NCI-H82 (cell line): ENCODE measurements at regions not wholly inside any gene's neighbourhood (a gene's known extent, or its start where the extent isn't known, plus 50 kb on each side); places are given as distances from the start of the nearest gene placed in this dataset.
A peak's percentile ranks its signal among the peaks of the same experiment; 100 is the strongest.
"Not testable (repeated sequence)": the region's sequence is repeated elsewhere in the genome, so short reads cannot be mapped to it uniquely, and the experiment has no call there.

Source experiments
- DNase-seq: peaks from one replicate; lab custom pipeline; 2025; lab: John Stamatoyannopoulos, UW

GRCh38 chr10:37576154-37576553, 281.3 kb downstream of the ZNF248 start:
- no peak for DNase-seq

DNA sequence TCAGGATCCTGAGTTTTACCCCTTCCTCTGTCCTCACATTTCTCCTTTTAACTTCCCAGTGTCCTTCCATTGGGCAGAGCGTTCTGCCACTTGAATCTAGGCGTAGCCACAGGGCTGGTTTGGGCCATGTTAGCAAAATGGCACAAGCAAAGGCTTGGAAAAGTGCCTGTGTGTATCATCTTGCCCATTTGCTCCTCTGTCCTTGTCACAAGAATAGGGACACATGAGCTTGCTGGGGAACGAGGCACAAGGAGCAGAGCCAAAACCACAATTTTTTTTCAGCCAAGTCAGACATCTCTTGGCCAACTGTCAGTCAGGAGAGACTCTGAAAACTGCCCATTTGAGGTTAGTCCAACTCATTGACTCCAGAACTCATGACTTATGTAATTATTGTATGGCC, 285.2 kb downstream of the ZNF248 start:
- DNase-seq = no peak

DNA sequence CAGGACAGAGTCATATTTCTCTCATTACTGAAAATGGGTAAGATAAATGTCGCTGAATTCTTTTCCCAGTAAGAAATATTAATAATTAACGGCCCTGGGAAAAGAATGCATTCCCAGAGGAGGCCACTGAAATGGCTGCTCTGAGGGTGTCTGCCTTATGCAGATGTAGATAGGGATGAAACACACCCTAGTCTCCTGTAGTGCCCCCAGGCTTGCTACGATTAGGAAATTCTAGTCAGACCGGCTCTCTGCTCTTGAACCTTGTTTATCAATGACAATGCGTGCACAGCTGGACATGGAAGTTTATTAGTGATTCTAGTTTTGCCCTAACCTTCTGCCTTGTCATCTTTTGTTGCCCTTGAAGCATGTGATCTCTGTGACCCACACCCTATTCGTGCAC, 291.1 kb downstream of the ZNF248 start:
- DNase-seq = peak; percentile 6

DNA sequence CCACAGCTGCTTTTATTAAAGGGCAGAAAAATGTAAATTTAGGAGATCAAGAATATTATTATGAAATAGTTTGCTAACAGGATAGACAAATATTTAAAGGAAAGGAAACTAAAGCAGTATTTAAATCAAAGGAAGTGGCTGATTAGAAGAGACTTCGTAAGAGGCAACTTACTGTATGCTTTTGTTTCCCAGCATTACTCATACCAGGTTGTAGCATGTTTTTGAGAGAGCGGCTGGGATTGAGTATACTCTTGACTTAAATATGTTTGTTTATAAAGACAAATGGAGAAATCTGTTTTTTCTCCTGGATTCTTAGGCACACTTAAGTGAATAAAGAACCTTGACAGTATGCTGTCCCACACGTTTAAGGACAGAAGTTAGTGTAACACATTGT, 293.7 kb downstream of the ZNF248 start:
- no peak for DNase-seq

DNA sequence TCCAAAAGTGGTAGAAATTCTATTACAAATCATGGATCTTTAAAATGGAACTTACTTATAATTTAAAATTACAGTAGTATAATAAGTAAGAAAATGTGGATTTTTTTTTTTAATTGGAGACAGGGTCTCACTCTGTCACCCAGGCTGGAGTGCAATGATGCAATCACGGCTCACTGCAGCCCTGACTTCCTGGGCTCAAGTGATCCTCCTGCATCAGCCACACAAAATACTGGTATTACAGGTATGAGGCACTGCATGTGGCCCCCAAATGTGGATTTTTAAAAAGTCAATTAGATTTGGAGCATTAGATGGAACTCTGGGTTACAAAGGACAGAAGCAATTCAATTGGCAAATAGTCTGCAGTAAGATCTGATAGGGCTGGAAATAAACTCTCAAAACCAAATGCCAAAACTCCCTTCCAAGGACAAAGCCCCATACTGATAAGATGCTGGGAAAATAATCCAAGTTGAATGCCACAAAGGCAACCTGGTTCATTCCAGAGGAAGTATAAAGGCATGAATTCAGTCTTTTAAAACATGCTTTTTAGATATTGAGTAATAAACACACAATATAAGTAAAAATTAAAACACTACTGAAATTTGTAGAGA, 294.2 kb downstream of the ZNF248 start:
- no peak for DNase-seq

- no peak for DNase-seq
These were observed 304.5 kb downstream of the ZNF248 start for GRCh38 chr10:37552881-37553280.

- DNase-seq = no peak
These were observed 308.4 kb downstream of the ZNF248 start for GRCh38 chr10:37549054-37549453.

- DNase-seq = no peak
These were observed 321.8 kb downstream of the ZNF248 start for GRCh38 chr10:37535459-37536246.

DNA sequence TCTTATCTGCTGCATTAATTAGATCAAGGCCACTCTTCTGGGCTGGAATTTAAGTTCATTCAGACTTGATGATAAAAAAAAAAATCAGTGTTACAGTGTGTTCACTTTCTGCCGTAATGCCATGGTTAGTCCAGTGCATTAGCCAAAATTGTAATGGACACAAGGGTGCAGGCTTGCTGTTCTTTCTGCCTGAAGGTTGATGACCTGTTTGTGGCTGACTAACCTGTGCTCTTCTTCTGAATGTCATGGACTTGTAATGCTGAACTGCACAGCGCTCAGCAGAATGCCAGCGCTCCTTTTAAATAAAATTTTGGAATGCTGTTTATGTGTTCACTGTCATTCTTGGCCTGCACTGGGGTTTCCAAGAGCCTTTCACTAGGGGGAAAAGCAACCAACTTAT, 323.2 kb downstream of the ZNF248 start:
- no peak for DNase-seq

DNA sequence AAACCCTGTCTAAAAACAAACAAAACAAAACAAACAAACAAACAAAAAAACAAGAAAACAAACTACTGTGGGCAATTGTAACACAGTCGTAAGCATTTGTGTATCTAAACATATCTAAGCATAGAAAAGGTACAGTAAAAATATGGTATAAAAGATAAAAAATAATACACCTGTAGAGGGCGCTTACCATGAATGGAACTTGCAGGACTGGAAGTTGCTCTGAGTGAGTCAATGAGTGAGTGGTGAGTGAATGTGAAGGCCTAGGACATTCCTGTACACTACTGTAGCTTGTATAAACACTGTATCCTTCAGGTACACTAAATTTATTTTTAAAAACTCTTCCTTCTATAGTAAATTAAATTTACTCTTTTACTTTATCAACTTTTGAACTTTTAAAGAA, 332.0 kb downstream of the ZNF248 start:
- peak; percentile 14 for DNase-seq

- no peak for DNase-seq
These were observed 336.9 kb downstream of the ZNF248 start for GRCh38 chr10:37520488-37520887.

DNA sequence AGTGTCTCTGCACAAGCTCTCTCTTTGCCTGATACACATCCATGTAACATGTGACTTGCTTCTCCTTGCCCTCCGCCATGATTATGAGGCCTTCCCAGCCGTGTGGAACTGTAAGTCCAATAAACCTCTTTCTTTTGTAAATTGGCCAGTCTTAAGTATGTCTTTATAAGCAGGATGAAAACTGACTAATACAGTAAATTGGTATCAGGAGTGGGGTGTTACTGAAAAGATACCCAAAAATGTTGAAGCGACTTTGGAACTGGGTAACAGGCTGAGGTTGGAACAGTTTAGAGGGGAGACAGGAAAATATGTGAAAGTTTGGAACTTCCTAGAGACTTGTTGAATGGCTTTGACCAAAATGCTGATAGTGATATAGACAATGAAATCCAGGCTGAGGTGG, 346.9 kb downstream of the ZNF248 start:
- DNase-seq = not testable (repeated sequence)

GRCh38 chr10:37496061-37496460, 361.3 kb downstream of the ZNF248 start:
- DNase-seq = no peak

- DNase-seq = peak; percentile 29
These were observed 362.0 kb downstream of the ZNF248 start for GRCh38 chr10:37495415-37495814.

- peak; percentile 1 for DNase-seq
These were observed 364.1 kb downstream of the ZNF248 start for GRCh38 chr10:37493185-37493796.

- no peak for DNase-seq
These were observed 364.9 kb downstream of the ANKRD30A start for GRCh38 chr10:37490266-37490665.

- DNase-seq = peak; percentile 83
These were observed 364.2 kb downstream of the ANKRD30A start for GRCh38 chr10:37489658-37490003.

GRCh38 chr10:37488792-37489657, 363.6 kb downstream of the ANKRD30A start:
- peak; percentile 61 for DNase-seq

DNA sequence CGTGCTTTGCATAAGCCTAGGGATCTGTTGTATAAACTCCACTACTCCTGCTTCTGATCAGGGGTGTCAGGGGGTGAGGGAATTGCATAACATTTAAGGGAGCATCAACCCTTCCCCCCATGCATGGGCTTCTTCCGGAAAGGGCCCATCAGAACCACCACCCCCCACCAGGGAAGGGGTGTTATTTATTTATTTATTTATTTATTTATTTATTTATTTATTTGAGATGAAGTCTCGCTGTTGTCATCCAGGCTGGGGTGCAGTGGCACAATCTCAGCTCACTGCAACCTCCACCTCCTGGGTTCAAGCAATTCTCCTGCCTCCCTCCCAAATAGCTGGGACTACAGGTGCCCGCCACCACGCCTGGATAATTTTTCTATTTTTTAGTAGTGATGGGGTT, 355.2 kb downstream of the ANKRD30A start:
- DNase-seq = not testable (repeated sequence)

DNA sequence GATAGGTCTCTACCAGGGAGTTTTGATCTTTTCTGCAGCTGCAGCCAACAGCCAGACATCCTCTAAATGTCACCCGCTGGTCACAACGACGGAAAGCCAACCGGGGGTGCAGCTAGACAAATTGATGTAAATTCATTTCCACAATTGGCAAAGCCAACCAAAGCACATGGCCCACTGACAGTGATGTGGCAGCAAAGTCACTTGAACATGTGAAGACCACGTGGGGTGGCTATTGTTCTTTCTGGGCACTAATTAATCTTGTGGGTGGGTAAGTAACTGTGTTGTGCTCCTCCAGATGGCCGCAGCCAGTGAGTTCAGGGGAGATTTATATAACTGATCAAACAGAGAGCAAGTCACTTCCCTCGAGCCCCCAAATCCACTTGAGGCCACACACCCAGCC, 354.1 kb downstream of the ANKRD30A start:
- peak; percentile 71 for DNase-seq

GRCh38 chr10:37478381-37478780, 353.0 kb downstream of the ANKRD30A start:
- DNase-seq = peak; percentile 1

- DNase-seq = peak; percentile 72
These were observed 350.9 kb downstream of the ANKRD30A start for GRCh38 chr10:37476285-37476684.
